NCI-H187 (cell line): ENCODE measurements at regions not wholly inside any gene's neighbourhood (a gene's known extent, or its start where the extent isn't known, plus 50 kb on each side); places are given as distances from the start of the nearest gene placed in this dataset.
A peak's percentile ranks its signal among the peaks of the same experiment; 100 is the strongest.
"Not testable (repeated sequence)": the region's sequence is repeated elsewhere in the genome, so short reads cannot be mapped to it uniquely, and the experiment has no call there.

Source experiments
- DNase-seq, 2 experiments: peaks; one replicate each; lab custom pipeline; 2025; lab: John Stamatoyannopoulos, UW

DNA sequence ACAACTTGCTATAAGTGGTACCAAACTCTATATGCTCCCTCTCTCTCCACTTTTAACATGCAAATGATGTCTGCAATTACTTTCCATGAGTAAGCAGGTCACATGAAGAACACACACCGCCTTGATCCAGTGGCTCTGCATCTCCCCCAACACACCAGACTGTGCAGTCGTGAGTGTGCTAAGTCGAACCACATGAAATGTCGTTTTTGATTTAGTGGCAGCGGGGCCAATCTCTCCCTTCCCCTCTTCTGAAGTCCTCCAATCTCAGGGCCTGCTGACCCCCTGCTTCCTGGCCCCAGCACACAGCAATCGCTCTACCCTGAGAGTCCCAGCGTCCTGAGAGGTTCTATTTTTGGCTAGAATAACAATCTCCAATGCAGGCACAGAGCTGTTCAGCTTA lies 312.5 kb downstream of the SHQ1 start:
- DNase-seq, result no peak

DNA sequence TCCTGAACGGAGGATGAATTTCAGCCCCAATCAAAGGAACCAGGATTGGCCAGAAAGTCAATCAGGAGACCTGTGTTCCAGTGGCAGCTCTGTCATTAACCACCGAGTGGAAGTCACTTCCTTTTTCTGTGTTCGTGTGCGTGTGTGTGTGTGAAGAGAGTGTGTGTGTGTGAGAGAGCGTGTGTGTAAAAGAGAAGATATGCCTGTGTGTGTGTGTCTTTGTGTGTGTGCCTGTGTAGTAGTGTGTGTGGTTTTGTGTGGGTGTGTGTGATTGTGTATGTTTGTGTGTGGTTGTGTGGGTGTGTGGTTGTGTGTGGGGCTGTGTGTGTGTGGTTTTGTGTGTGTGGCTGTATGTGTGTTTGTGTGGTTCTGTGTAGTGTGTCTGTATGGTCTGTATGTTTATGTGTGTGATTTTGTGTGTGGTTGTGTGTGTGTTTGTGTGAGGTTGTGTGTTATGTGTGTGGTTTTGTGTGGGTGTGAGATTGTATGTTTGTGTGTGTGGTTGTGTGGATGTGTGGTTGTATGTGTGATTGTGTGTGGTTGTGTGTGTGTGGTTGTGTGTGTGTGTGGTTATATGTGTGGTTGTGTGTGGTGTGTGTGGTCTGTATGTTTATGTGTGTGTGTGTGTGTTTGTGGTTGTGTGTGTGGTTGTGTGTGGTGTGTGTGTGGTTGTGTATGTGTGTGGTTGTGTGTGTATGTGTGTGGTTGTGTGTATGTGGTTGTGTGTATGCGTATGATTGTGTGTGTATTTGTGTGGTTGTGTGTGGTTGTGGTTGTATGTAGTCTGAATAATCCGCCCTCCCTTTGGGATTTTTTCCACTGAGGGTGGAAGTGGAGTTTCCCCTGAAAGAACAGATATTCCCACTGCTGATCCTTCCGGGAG lies 314.4 kb downstream of the SHQ1 start:
- no peak for DNase-seq

DNA sequence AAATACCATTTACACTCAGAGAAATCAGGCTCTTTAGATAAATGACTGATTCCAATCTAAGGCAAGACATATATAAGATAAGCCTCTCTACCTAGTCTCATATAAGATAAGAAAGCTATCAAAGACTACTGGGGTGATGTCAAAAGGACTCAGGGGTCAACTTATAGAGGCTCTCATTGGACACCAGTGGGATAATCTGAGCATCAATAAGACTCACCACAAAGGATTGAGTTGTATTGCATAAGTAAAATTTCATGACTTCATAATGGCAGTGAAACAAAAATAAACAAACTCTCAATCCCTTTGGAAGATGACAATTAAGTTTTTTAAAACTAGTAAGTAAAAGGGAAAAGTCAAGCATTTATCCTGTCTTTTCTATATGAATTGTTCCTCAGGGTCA lies 317.8 kb downstream of the SHQ1 start:
- no peak for DNase-seq

DNA sequence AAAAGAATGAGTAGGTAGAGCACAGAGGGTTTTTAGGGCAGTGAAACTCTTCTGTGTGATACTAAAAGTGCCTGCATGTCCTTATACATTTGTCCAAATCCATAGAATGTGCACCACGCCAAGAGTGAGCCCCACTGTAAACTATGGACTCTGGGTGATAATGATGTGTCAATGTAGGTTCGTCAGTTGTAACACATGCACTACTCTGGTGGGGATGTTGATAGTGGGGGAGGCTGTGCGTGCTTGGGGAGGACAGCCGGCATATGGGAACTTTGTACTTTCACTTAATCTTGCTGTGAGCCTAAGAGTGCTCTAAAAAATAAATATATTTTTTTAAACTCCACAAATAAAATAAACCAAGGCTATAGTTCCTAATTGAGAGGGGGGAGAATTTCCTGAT lies 319.2 kb downstream of the SHQ1 start:
- no peak for DNase-seq

DNA sequence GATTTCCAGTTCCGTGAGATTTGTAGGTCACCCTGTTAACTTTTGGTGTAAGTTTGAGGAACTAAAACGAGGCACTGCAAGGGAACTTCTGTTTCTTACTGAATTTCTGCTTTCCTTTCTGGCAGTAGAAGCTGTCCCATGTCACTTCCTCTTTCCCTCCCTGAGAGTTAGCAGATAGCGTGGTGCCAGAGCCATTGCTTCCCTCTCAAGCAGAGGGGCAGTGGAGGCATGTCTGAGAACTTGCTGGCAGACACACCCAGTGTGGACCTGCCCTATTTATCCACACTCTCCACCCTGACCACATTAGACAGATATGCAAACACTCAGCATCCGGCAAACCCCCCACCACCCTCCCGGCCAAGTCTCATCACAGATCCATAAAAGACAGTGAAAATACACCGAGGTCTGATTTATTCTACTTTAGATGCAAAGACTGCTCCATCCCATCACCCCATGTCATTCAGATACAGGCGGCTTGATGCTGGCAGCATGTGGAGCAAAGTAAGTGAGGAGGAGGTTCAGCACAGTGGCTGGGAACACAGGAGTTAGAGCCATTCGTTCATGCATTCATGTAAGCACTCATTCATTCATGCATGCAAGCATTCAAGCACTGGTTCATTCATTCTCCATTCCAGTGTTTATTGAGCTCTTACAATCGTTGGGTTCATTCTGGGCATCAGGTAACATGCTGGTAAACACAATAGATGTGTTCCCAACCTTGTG lies 324.7 kb downstream of the SHQ1 start:
- DNase-seq, result peak in 1 of 2 experiments; percentile 16

DNA sequence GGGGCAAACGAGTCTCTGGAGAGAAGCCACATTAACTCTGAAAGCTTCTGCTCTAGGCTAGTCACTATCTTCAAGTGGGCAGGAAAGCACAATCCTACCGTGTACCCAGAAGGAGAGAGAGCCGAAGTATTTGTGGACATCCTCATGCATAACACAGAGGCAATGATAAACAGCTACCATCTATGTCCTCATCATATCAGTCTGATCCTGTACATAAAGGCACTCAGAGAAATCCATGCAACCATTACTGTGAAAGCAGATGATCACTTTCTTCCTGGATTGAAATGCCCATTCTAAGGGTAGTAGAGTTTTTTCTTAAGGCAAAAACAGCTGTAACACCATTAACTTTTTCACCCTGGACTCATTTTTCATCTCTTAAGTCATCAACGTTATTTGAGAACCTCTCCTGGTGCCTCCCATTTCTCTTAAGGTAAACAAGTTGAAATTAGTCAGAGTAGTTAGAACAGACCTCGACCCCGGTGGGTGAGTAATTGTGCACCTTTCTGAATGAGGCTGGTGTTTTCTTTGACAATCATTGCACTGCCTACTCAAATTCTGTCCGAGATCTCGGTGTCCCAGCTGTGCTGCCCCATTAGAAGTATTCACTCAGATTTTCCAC lies 327.4 kb downstream of the SHQ1 start:
- DNase-seq, result no peak

DNA sequence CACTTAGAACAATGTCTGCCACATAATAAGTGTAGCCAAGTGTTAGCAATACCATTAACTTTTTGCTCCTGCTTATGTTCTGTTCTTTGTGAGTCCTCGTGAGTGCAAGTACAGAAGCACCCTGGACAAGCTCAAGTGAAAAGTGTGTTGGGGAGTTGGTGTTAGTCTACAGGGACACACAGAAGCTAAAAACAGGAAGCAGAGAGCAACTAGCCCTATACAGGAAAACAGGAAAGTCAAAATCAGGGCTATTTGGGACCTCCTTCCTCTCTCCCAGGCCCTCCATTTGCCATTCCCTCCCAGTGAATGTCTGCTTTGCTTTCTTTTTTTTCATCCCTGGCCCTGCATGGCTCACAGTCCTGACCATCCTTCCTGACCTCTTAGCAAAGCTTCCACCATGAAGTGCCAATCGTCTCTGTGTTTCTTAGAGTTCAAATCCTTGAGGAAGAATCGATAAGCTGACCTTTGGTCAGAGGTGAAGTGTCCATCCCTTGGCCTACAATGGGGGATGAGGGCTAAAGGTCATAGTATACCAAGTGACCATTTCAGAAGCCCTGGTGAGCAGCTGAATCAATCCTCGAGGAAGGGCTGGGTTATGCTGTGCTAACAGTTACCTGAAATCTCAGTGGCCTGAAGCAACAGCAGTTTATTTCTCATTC lies 328.2 kb downstream of the SHQ1 start:
- DNase-seq, result no peak

DNA sequence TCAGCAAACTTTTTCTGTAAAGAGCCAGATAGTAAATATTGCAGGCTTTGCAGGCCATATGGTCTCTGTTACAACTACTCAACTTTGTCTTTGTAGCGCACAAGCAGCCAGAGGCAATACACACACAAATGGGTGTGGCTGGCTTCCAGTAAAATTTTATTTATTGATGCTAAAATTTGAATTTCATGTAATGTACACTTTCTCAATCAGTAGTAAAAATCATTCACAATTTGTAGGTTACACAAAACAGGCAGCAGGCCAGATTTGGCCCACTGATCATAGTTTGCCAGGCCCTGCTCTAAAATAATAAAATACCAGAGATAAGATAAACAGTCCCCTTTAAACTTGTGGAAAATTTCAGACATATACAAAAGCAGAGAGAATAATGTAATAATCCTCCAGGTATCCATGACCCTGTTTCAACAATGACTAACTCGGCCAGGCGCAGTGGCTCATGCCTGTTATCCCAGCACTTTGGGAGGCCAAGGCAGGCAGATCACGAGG lies 330.3 kb downstream of the SHQ1 start:
- no peak for DNase-seq

DNA sequence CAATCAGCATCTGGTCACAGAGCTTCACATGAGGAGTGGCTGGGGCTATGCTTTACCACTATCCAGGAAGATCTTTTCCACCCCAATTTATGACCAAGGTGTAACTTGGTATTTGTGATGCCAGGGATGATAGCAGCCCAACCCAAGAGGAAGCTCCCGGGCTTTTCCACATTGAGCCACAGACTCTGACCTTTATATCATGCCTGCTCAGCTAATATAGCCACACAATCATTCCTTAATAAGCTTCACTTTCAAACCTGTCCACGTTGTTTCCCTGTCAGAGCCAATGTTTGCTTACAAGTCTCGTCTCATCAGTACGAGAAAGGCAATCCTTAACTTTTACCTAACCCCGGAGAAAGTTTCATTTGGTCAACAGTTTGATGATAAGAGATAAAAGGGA lies 330.9 kb downstream of the SHQ1 start:
- no peak for DNase-seq

DNA sequence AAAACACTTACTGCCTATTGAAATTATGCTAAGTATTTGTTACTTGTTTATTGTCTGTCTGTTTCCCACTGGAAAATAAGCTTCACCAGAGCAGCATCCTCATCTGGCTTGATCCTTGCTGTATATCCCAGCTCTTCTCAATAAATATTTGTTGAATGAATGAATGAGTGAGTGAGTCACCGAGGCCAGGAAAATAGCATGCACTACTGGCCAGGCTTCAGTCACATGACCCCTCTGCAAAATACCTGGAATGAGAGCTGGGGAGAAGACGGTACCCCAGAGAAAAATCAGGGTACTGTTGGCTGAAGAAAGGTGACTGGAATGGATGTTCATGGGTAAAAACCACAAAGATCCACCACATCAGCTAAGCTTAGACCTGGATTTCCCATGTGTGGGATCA lies 331.9 kb downstream of the SHQ1 start:
- DNase-seq, result no peak

DNA sequence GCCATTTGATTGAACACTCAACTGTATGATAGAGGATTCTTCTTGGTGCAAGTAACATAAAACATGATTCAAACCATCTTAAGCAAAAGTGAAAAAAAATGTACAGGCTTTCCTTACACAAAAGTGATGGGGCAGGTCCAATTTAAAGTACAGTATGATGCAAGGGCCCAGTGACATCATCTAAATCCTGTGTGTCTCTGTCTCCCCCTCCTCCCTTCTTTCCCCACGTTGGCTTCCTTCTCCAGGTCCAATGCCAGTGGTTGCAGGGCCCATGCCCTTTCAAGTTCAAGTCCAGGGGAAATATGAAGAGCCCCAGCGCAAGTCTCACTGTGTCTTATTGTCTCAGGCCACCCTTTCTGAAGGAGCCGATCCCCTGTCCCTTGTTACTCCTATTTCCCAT lies 332.3 kb downstream of the SHQ1 start:
- no peak for DNase-seq

DNA sequence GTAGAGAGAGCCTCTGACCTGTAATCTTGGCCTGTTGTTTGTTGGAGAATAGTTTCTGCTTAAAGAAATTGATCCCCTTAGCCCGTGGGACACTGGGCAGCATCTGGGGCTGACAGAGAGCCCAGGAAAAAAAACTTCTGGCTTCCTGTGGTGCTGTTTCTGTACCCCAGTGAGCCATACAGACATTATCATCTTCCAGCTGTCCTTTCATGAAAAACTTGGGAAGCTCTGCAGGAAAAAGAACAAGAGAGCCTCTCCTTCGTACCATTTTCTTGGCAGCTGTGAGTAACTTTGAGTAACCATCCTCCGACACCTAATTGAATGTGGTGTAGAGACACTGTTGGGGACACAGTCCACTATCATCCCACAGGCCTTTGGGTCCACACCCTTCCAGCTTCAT lies 333.0 kb downstream of the SHQ1 start:
- DNase-seq, result no peak

DNA sequence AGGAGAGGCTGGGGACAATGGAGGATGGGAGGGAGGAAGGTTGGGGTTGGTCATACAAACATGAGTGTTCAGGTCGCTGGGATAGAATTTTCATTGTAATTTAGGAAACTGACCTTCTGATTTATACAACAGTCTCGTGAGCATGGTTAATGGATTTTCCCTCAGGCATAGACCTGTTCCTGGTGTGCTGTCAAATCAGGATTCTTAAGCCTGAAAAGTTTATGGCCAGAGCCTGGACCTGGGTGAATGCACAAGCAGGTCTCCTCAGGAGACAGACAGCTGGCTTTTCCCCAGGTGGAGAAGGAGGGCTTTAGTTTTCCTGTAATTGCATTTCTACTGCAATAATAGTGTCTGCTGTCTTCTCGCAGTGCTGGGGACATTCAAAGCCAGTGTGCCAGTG lies 338.0 kb downstream of the SHQ1 start:
- no peak for DNase-seq

DNA sequence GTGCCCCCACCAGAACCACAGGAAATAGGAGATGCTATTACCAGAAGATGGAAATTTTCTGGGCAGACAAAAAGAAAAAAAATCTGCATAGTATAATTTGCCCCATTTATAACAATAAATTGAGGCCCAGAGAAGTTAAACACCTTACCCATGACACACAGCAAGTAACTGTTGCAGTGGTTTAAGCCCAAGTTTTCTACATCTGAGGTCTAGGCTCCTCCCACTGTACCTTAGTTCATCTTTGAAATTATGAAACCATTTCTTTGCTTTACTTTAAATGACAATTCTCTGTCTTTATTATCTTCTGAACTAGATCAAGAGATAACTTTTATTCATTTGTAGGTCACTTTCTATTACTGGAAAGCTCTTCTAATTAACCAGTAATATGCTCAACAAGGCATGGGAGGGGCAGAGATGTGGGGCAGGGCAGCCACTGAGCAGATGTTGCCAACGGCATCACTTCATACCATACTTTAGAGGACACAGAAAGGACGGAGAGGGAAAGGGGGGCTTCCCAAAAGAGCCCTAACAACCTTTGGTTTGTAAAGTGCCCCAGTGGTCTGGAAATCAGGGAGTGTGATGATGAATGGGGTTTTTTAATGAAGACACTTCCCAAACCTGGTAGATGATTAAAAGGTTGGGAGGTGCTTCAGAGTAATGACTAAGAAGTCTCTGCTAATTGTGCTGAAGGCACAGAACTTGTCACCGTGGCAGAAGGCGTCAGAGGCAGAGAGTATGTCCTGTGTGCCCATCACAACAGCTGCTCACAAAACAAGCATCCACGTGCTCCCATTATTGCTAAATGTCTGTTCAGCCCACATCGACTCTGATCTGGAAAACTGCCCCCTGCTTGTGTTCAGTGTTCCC lies 342.5 kb downstream of the SHQ1 start:
- no peak for DNase-seq

DNA sequence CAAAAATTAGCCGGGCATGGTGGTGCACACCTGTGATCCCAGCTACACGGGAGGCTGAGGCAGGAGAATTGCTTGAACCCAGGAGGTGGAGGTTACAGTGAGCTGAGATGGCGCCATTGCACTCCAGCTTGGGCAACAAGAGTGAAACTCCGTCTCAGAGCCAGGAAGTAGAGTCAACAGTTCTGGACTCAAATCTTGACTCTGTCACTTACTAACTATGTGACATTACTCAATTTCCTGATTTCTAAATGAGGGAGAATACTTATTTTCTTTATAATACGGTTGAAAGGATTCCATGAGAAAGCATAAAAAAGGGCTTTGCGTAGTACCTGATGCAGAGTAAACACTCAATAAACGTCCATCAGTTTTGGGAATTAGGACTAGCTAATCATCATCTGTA lies 350.7 kb downstream of the SHQ1 start:
- not testable (repeated sequence) for DNase-seq

DNA sequence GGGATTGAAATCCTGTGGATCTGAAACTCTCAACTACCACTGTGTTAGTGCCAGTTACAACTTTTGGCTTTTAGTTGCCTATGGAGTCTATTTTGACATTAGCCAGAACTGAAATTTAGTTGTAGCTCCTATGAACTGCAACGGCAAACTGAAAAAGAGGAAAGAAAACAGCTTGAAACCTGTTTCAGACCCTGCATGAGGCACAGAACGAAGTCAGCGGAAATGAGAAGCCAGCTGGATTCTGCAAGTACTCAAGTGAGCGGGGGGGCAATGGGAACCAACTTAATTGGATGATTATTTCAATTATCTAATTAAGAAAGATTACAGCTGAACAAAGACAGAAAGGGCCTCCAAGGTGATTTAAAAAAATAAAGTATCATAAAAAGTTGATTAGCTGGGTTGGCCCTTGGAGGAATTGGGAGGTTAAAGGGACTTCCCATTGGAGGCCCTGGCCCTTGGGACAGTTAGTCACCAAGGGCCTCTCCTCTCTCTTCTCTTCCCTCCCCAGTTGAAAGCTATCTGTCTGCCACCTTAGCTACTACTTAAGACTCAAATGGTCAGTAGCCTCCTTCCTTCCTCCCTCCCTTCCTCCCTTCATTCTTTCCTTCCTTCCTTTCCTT lies 352.1 kb downstream of the SHQ1 start:
- no peak for DNase-seq

DNA sequence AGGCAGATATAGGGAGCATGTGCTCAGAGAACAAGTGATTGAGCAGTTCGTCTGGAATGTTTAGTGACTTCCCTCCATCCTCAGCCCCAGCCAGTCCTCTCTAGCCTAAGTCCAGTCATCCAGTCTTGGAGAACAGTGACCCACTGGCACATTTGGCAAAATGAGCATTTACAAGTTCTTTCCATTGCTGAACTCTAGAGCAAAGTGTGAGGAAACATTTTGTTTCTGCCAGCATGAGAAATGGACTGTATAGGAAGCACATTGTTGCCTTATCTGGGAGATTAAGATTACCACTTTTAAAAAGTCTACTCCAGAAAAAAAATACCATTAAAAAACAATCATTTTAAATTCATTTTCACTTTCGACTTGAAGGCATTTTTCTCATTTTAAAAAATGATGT lies 353.6 kb downstream of the SHQ1 start:
- DNase-seq, result no peak

DNA sequence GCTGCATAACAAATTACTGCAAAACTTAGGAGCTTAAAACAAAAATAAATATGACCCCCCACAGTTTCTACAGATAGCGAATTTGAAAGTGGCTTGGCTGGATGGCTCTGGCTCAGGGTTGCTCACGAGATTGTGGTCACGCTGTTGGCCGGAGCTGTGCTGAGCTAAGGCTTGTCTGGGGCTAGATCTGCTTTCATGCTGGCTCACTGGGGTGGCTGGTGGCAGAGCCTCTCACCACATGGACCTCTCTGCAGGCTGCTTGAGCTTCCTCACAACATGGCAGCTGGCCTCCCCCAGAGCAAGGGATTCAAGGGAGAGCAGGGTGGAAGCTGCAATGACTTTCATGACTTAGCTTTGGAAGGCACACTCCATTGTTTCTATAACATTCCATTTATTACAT lies 354.1 kb downstream of the SHQ1 start:
- no peak for DNase-seq

DNA sequence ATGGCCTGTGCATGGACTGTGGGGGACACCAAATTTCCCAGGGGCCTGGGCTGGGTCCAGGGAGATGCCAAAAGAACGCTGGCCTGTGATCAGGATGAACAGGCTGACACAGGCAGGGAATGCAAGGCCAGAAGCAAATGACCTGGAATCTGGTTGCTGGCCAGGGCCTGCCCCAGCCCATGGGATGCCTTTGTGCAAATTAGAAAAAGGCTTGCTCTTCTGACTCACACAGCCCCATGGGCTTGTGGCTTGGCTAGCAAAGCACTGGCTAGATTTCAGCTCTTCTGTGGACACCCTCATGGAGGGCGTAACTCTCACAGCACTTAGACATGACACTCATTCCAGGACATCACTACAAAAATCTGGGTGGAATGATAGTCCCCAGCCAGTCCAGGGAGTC lies 356.0 kb downstream of the SHQ1 start:
- DNase-seq, result no peak

DNA sequence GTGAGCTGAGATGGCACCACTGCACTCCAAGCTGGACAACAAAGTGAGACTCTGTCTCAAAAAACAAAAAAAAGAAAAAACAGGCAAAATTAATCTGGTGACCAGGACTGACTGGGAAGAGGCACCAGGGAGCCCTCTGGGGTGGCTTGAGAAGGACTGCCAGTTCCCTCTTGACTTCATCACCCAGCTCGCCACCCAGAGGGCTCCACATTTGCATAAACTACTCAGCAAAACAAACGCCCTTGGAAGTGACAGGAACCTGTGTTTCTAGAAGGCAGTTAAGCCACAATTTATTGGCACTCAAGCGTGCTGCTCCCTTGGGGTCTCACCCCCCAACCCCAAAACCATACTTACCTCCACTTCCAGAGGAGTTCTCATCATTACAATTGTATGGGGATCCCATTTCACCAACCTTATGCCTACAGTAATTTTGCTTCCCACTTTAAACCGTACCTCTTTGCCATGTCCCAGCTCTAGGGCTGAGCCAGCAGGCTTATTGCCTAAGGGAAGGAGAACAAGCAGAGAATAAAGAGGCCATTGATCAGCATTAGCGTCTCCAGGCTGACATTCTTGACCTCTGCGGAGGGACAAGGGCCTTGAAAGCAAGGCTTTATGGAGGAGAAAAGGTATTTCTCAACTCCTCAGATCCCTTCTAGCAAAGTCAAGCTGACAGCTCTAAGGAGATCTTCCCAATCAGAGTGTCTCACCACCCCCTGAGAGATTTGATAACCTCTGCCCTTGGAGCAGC lies 357.4 kb downstream of the SHQ1 start:
- no peak for DNase-seq
